GM12865 (cell line): ENCODE measurements at regions not wholly inside any gene's neighbourhood (a gene's known extent, or its start where the extent isn't known, plus 50 kb on each side); places are given as distances from the start of the nearest gene placed in this dataset.

Experiments used
- DNase-seq: peaks from one replicate; pipeline ENCODE4 v3.0.0; 2010; ENCODE audit warnings: low read depth
- H3K4me3 ChIP-seq: 2 replicates; pipeline ENCODE4 v1.5.1; 2011; ENCODE audit warnings: mild to moderate bottlenecking, low read depth, low read length, control low read depth
- TF ChIP-seq, protein P1 (sequence below): IDR thresholded peaks from 2 replicates; pipeline ENCODE4 v1.5.1; 2011; ENCODE audit warnings: low read length, control low read depth, low read depth, inconsistent platforms; ENCODE audit not compliant: insufficient read depth; ENCODE audit errors: missing control alignments

DNA sequence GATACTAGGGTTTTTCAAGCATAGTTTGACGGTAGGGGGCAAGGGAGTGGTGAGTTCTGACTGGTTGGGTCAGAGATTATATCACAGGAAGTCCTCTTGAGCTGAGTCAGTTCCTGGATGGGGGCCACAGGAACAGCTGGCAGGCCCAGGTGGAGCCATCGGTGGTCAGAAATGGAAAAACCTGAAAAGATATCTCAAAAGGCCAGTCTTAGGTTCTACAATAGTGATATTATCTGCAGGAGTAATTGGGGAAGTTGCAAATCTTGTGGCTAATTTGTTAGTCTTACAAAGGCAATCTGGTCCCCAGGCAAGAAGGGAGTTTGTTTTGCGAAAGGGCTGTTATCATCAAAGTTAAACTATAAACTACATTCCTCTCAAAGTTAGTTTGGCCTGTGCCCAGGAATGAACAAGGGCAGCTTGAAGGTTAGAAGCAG, 159.3 kb downstream of the PTCHD1 start:
- DNase-seq: peak; percentile 65
- TF ChIP-seq, protein P1, sequence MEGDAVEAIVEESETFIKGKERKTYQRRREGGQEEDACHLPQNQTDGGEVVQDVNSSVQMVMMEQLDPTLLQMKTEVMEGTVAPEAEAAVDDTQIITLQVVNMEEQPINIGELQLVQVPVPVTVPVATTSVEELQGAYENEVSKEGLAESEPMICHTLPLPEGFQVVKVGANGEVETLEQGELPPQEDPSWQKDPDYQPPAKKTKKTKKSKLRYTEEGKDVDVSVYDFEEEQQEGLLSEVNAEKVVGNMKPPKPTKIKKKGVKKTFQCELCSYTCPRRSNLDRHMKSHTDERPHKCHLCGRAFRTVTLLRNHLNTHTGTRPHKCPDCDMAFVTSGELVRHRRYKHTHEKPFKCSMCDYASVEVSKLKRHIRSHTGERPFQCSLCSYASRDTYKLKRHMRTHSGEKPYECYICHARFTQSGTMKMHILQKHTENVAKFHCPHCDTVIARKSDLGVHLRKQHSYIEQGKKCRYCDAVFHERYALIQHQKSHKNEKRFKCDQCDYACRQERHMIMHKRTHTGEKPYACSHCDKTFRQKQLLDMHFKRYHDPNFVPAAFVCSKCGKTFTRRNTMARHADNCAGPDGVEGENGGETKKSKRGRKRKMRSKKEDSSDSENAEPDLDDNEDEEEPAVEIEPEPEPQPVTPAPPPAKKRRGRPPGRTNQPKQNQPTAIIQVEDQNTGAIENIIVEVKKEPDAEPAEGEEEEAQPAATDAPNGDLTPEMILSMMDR: no peak
- no peak overlapping the region for H3K4me3 ChIP-seq

DNA sequence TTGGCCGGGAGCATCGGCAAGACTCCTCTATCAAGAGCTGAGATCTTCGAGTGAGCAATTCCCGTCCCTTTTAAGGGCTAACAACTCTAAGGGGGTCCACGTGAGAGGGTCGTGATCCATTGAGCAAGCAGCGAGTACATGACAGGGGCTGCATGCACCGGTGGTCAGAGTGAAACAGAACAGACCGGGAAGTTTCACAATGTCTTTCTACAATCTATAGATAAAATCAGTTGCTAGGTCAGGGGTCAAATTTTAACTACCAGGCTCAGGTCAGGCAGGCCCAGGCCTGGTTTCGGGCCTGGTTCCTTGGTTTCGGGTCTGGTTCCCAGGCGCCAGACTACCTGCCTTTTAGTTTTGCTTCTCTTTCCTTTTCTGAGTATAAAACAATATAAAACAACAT, 160.1 kb downstream of the PTCHD1 start:
- DNase-seq: peak; percentile 25
- no peak overlapping the region for H3K4me3 ChIP-seq
- TF ChIP-seq, protein P1: no peak

DNA sequence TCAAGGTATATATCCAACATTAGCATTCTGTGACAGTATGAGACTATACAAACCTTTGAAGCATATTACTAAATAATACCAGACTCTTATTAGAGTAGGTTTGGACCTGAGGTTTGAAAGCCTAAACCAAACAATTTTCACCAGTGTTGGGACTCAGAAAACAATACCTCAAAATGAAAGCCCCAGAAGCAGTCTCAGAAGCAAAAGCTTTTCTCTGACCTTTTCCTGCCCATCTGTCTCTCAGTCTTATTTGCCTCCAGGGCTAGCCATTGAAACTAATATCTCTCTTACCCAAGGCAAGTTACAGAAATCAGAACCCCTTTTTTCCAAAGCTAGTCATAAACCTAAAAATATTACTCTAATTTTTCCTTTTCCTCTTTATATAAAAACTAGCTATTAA, 163.3 kb downstream of the PTCHD1 start:
- TF ChIP-seq, protein P1: no peak
- H3K4me3 ChIP-seq: no peak overlapping the region
- DNase-seq: peak; percentile 51

DNA sequence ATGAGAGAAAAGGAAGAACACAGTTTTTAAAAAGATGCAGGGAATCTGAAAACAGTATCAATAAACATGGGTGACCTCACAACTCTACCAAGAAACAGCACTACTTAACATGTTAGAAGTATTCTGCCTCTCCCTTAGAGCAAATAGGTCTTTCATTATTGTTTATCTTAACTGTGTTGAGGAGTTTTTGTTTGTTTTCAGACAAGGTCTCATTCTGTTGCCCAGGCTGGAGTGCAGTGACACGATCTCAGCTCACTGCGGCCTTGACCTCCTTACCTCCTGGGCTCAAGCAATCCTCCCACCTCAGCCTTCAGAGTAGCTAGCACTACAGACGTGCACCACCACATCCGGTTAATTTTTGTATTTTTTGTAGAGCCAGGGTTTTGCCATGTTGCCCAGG, 165.3 kb upstream of the PRDX4 start:
- TF ChIP-seq, protein P1: no peak
- H3K4me3 ChIP-seq: no peak overlapping the region

DNA sequence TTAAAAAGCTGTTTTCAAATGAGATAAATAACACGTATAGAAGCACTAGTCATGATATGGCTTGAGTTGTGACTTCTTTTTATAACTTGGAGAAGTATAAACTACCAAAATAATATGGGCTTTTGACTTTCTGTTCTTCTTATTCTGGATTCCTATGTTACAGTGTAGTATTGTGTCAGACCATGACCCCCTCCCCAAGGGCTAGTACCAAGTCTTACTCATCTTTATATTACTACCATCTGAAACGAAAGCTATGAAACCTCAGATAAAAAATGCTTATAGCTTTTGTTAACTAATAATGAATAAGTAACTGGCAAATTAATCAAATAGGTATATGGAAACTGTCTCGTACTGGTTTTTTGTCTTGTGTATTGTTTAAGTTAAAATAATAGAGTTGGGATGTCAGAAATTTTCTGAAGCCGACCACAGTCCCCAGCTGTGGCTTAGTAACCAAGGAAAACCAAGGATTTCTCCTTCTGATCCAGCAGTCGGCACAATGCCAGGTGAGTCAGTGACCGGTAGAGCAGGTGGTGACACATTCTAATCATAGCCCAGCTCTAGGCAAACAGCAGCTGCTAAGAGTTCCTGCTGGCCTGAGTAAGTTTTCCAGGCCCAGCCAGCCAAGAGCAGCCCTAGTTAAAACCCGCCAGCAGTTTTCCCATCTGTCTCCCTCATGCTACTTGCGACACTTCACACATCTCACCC, 163.3 kb upstream of the PRDX4 start:
- TF ChIP-seq, protein P1: no peak
- H3K4me3 ChIP-seq: no peak overlapping the region
- no peak for DNase-seq

More for the DNA sequence above, 165.3 kb upstream of the PRDX4 start:
- no peak for DNase-seq

DNA sequence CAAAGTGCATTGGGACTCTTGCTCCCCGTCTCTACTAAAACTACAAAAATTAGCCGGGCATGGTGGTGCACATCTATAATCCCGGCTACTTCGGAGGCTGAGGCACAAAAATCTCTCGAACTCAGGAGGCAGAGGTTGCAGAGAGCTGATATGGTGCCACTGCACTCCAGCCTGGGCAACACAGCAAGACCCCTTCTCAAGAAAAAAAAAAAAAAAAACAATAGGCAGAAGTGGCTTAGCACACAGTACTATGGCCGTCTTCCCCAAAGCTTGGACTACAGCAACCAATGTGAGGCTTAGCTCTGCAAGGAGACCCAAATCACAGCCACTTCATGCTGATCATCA, 162.8 kb upstream of the PRDX4 start:
- TF ChIP-seq, protein P1: no peak

DNA sequence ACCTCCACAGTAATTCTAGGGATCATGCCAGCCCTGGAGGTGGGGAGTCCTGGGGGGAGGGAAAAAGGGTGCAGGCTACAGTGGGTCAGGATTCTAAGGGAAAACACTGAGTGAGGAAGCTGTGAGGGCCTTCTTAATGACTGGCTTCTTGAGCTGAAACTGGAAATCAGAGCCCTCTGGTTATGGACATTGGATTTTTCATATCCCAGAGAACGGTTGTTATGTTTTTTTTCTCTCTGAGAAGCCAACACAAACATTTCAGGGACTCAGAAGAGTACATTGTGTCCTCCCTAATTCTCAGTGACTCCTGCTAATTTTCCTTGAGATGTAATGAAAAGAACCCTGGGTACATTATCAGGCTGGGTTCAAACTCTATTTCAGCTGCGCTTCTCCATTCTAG, 162.4 kb upstream of the PRDX4 start:
- DNase-seq: no peak
- no peak overlapping the region for H3K4me3 ChIP-seq
- TF ChIP-seq, protein P1: no peak

More for the DNA sequence above, 162.8 kb upstream of the PRDX4 start:
- no peak for DNase-seq
- no peak overlapping the region for H3K4me3 ChIP-seq
